Fibroblast of skin of left biceps (primary cell): ENCODE measurements at regions not wholly inside any gene's neighbourhood (a gene's known extent, or its start where the extent isn't known, plus 50 kb on each side); places are given as distances from the start of the nearest gene placed in this dataset.
"Not testable (repeated sequence)": the region's sequence is repeated elsewhere in the genome, so short reads cannot be mapped to it uniquely, and the experiment has no call there.

Experiments
- DNase-seq, 2 experiments: peaks; one replicate each; pipeline ENCODE4 v3.0.0-alpha.2; 2013; ENCODE audit warnings: low read depth in 2 of 2

DNA sequence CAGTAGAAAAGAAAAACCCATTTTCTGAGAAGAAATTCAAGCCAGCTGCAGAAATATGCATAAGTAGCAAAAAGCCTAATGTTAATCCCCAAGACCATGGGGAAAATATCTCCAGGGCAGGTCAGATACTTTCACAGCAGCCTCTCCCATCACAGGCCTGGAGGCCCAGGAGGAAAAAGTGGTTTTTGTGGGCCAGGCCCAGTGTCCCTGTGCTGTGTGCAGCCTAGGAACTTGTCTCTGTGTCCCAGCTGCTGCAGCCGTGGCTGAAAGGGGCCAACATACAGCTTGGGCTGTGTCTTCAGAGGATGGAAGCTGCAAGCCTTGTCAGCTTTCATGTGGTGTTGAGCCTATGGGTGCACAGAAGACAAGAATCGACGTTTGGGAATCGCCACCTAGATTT is 581.0 kb downstream of the C4orf33 start:
- no peak for DNase-seq

DNA sequence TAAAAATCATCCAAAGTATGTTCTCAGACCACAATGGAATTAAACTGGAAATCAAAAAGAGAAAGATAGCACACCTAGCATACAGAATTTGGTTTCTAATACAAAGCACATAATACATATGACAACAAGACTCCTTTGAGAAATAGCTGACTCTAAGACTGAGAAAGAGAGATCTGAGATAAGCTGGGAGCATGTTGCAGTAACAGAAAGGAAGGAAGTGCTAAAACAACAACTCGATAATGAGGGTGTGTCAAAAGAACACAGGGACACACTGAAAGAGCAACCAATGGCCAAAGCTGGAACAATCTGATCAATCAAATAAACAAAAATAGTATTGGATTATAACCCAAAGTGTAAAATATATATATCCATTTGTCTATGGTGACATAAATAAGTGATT is 586.6 kb downstream of the C4orf33 start:
- no peak for DNase-seq

DNA sequence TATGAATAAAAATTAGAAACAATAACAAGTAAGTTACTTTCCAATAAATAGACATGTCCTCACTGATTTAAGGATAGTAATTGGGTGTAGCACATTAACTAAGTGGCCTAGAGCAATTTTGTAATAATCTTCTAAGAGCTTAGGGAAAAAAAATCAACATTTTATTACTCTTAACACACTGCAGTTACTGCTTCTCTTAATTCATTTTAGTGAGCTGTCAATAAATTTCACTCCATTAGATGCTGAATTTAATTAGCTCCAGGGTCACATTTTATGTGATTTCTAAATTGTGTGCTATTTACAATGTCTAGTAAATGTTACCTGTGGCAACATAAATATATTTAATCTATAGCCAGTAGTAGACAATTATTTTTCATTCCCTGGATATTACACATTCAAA is 612.0 kb downstream of the C4orf33 start:
- no peak for DNase-seq

DNA sequence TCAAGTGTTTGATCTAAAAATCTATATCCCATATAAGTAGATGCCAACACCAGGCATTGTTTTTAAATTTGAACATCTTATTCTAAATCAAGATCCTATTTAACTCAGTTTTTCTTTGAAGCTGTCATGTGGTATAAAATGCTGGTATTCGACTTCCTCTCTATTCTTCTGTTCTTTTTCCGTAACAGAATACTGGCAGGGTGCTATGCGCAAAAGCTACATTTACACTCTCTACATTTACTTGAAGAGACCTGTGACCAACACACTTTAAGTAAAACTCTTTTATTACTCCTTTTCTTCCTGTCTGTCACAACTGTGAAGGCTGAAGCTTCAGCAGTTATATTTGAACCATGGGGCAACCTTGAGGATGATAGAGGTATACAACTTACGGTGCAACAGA is 612.8 kb downstream of the C4orf33 start:
- DNase-seq = no peak

DNA sequence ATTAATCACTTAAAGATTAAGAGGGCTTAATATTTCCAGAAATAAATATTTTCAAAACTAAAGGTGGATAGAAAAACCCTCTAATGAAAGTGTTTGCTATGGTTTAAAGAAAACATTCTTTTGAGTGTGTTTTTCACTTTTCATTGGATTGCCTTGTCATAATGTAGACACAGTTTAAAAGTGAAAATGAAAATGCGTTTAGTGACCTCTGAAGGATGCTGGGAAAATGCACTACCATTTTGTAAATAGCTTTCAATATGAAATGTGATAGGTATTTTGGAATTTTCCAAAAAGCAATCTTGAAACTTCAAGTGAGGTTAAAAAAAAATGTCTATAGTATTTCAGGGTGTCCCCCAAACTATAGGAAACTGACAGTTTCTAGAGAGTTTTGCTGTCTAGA is 642.2 kb downstream of the C4orf33 start:
- no peak for DNase-seq

DNA sequence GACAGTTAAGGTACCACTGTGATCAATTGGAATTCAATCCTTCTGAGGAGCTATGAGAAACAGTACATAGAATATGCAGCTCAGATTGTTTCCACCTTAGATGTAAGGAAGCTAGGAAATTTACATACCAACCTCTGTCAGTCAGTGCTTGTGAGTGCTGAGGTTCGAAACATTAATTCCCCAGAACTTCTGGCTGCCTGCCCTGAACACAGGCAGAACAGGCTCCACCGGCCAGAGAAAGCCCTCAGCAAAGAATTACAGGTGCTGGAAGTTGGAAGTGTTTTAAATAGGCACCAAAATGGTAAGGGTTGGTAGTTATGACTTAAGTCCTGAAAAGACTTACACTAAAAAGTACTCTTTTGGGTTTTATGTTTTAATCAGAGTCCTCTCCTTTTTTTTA is 651.8 kb downstream of the C4orf33 start:
- DNase-seq = no peak

DNA sequence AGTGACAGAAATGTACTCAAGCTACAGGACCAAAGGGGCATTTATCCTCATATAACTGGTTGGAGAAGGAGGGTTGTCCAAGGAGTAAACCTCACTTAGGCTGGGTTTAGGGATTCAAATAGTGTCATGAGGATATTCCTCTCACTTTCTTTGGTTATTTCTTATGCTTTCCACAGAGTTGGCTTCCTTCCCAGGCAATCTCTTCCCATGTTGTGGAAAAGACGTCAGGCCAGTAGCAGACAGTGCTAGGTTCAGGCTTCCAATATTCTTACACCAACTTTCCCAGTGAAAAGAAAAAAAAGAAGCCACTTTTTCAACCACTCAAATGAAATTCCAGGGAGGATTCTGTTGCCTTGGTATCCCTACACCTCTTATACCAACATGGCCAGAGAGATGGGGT is 653.0 kb downstream of the C4orf33 start:
- DNase-seq = no peak

DNA sequence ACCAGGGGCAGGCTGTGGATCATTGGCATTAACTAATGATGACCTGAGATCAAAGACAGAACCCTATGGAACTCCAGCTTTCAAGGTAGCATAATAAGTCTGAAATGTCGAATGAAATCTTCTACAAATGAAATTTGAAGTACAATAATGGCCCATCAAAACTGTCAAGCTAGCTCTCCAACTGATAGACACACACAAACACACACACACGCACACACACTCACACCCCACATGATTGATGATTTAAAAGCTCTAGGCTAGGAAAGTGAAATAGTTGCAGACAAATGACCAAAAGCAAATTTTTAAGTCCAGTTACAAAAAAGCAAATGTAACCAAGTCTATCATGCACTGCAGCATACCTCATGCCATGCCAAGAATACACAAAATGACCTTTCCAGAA is 655.7 kb downstream of the C4orf33 start:
- DNase-seq = no peak

DNA sequence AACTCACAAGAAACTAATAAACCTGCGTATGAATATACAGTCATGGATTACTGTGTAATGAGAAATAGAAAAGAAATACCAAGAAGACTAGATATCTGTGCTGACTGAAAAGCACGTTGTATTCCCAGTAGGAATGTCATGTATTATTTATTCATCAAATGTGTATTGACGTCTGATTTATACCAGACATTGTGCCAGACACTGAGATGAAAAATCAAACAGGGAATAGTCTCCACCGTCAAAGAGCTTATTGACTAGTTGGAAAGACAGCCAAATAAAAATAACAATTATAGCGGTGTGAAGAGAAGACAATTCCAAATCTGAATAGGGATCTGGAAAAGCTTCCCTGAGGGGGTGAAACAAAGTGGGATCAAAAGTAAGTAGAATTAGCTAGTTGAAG is 687.6 kb downstream of the C4orf33 start:
- no peak for DNase-seq

DNA sequence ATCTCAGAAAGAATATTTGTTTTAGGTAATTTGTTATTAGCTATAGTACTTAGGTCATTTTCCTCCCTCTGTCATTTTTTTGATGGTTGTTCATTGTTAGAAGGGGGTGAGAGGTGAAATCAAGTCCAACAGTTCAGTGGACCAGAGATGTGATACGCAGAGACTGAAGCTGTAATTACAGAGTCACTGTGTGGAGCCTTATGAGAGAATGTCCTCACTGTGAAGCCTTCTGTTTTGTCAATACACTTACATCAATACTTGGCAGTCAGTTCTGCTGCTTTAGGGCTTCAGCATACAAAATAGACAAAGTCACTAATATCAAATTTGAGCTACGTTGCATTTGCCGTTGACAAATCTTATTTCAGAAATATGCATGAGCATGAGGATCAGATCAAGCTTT is 692.5 kb downstream of the C4orf33 start:
- no peak for DNase-seq

DNA sequence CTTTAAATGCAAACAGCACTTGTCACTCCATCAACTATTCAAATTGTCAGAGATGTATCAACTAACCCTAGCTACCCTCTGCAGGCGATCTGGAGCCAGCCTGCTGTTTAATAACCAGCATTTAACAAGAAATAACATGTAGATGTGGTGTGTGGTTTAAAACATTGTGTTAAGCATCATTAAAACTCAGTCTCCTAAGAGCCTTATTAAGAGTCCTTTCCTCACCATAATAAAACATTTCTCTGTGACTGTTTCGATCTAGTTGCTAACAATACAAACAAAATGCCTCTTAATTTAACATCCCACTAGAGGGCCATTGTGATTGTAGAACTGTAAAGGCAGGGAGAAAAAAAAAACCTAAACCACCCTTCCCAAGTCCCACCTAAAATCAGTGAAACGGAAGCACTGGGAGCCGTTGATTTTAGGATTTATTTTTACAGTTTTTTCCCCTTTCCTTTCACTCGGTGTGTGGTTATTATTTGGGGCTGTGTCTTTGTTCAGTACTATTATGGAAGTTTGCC is 708.6 kb downstream of the C4orf33 start:
- DNase-seq = no peak

DNA sequence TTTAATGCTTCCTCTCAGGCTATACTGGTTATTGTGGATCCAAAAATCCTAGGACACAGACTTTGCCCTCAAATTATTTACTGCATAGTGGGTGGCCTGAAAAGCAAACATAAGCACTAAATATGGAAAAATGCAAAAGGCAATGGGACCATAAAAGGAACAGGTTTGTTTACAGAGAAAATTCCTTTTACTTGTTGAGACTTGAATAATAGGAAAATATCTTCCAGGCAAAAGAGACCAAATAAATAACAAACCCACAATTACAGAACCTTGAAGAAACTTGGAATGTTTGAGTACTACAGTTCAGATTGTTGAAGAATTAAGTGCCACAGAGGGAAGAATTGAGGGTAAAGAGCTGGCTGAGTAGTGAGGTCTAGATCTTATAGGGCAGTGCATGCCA is 711.0 kb downstream of the C4orf33 start:
- no peak for DNase-seq

DNA sequence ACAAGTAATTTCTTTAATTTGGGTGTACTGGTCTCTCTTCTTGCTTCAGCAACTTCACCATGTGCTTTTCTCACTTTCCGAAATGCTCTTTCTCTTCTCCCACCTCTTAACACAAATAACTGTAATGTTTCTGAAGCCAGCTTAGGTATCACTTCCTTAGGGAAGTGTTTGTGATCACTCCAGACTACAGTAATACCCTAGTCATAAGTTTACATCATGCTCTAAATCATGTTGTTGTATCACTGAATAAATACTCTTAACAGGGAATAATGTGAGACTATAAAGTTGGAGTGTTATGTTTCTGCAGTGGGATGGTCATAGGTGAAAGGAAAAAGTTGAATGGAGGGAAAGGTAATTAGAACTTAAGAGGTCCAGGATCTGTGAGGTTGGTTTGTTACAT is 712.3 kb downstream of the C4orf33 start:
- no peak for DNase-seq

DNA sequence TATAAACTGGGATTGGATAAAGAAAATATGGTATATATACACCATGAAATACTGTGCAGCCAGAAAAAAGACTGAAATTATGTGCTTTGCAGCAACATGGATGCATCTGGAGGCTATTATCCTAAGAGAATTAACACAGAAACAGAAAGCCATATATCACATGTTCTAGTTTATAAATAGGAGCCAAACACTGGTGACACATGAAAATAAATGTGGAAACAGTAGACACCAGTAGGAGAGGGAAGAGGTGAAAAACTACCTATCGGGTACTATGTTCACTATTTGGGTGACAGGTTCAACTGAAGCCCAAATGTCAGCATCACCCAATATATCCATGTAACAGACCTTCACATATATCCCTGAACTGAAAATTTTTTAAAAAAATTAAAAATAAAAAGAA is 725.1 kb downstream of the C4orf33 start:
- DNase-seq = no peak

DNA sequence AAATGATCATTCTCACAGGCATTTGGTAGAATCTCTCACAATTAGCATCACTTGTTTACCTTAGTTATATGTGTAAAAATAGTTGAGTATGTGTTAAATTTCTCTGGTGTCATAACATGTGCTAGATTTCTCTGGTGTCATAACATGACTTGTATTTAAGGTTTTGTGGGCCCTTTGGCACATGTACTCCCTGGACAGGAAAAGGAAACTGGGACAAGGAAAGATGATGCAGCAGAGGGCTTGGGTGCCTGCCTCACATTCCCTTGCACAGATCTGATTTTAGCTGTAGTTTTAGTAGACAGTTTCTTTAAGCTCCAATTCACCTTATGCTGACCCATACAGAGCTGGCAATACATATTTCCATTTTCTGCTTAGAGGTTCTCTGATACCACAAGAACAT is 726.0 kb downstream of the C4orf33 start:
- DNase-seq = no peak

DNA sequence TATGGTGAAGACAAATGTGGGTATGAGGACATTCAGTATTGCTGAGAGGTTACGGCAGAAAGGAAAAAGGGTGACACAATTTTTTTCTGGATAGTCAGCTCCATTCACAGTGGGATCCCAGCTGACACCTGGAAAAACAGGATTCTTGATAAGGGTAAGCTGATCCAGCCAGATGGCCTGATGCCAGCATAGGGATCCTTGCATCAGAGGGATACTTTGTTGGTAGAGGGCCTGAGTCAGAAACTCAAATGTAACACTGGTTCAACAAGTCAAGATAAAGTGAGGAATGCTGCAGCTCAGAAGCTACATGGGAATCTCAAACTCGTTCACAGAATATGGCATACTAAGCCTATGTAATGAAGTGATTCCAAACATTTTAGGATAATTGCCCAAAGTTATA is 726.7 kb downstream of the C4orf33 start:
- peak in 1 of 2 experiments; percentile 8 for DNase-seq

DNA sequence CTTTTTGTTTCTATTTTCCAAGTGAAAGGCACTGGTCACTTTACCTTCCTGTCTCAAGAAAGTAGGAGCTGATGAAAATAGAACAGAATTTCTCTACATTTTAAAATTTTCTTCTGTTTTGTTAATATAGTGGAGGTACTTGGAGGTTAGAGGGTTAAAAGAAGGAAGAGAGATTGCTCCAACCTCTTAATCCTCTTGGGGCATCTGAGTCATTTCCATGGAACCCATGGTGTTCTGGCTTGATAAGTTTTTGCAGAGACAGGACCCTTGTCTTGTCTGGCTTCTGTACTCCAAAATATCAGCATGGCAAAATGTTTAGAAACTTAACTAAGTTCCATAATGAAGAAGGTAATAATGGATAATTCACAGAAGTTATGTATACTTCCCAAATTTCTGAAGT is 727.2 kb downstream of the C4orf33 start:
- DNase-seq = no peak

DNA sequence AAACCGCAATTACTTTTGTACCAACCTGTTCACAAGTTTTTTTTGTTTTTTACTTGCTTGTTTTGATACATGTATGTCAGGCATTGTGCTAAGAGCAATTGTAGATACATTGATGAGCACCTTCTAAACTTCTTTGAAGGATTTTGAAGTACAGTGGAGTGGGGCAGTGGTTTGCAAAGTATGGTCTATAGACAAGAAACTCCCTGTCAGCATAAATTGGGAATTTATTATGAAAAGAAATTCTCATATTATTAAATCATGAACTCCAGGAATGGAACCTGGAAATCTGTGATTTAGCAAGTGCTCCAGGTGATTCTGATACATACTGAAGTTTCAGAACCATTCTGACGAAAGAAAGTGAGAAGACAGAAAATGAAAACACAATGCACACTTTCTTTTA is 733.4 kb downstream of the C4orf33 start:
- DNase-seq = no peak

DNA sequence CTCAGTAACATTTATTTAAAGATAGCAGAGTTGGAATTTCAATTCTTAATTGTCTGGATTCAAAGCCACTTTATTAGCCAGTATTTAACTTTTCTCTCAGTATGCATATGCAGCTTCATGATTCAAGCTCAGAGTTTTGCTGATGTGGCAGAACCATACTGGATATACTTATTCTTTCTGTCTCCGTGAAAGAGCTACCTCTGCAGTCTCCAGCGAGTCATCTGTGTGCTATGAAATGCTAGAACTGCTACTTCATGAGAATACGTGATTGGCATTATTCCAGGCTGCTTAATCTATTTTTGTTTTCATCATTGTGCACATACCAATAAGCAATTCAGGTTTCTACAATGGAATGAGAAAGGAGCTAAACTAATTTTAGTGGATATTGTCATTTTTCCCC is 743.7 kb downstream of the C4orf33 start:
- DNase-seq = no peak

DNA sequence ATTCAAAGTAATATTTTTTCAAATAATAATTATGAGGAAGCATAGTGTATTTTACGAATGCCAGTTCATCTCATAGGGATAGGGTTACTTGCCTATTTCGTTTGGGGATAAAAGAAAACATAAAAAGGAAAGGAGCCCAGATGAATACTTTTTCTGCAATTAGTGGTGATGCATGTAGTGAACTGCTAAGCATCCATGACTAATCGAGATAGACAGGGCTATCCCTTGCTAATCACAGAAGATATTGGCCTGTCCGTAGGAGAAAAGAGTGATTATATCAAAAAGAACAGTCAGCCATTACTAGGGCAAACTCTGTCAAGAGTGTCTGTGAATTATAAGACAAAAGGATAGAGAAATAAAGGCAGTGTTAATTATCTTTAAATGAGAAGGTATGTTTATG is 746.1 kb downstream of the C4orf33 start:
- no peak for DNase-seq

DNA sequence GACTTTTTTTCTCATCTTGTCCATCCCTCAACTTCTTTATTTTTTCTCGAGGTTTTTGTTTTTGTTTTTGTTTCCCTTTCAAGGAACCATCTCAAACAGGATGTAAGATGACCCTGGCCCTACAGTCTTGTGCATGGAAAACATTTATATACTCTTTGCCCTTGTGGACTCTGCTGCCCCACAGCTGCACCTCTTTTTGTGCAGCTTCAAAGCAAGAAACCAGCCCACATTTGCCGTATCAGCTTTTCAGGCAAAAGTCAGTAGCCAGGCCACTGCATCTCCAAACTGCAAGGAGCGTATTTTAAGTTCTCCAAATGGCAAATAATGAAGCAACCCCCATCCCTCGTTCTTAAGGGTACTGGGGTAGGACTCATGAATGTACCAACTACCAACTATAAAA is 756.5 kb downstream of the C4orf33 start:
- no peak for DNase-seq

DNA sequence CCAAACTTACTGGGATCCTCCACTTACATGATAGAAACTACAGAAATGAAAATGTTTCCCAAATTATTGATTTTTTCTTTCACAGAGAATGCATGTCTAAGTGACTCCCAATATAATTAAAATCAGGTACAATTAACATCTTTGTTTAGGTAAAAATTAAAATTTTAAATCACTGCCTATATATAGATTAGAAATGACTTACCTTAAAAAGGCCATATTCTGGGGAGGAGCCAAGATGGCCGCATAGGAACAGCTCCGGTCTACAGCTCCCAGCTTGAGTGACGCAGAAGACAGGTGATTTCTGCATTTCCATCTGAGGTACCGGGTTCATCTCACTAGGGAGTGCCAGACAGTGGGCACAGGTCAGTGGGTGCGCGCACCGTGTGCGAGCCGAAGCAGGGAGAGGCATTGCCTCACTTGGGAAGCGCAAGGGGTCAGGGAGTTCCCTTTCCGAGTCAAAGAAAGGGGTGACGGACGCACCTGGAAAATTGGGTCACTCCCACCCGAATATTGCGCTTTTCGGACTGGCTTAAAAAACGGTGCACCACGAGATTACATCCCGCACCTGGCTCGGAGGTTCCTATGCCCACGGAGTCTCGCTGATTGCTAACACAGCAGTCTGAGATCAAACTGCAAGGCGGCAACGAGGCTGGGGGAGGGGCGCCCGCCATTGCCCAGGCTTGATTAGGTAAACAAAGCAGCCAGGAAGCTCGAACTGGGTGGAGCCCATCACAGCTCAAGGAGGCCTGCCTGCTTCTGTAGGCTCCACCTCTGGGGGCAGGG is 757.9 kb downstream of the C4orf33 start:
- DNase-seq = not testable (repeated sequence)

DNA sequence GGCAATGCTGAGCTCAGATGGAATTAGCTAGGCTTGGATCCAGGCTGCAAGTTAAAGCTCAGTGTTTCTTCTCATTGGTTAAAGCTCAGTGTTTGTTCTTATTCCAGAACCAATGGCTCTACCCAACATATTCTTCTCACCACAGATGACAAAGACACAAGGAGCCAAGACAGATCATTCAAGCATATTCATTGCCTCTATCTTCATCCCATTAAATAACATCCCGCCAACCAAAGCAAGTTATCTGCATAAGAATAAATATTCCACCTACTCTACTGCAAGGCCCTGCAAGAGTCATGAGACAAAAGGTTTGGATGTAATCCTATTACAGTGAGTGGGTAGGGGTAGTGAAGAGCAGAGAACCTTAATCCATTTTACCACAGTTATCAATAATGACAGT is 766.5 kb downstream of the C4orf33 start:
- DNase-seq = no peak

DNA sequence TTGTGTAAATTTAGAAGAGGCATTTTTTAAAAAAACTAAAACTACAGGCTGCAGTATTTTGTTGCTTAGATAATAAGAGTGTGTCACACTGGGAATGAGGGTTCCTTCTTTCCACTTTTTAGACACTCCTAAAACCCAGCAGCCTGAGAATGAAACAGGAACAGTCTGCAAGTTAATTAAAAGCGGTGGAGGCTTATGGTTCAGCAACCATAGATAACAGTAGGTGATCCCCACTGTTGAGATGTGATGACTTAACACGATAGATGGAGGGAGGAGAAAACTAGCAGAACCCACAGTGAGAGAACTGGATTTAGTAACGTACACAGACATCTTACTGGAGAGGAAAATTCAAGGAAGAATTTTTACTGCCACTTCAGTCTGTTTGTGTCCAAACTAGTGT is 767.3 kb downstream of the C4orf33 start:
- no peak for DNase-seq
